MM.1S (cell line): ENCODE measurements at regions not wholly inside any gene's neighbourhood (a gene's known extent, or its start where the extent isn't known, plus 50 kb on each side); places are given as distances from the start of the nearest gene placed in this dataset.

Source experiments
- DNase-seq: peaks from one replicate; pipeline ENCODE4 v3.0.0-alpha.2; 2015
- H2AFZ ChIP-seq: fragments of 300-600 bp; sonication (generic); 2 replicates; pipeline ENCODE4 v1.6.0; 2016; ENCODE audit warnings: antibody characterized with exemption, low read length
- H3F3A ChIP-seq: fragments of 300-600 bp; sonication (generic); 2 replicates; pipeline ENCODE4 v1.6.1; 2016; ENCODE audit warnings: mild to moderate bottlenecking, antibody characterized with exemption, low read length, moderate library complexity, mixed read lengths; ENCODE audit not compliant: insufficient read depth
- H3K27ac ChIP-seq: fragments of 300-600 bp; sonication (generic); 2 replicates; pipeline ENCODE4 v1.5.1; 2016; ENCODE audit warnings: mild to moderate bottlenecking, low read length
- H3K27me3 ChIP-seq: fragments of 300-600 bp; sonication (generic); replicated peaks from 2 replicates; pipeline ENCODE4 v1.6.0; 2016; ENCODE audit warnings: low read length; ENCODE audit not compliant: insufficient read depth
- H3K36me3 ChIP-seq: fragments of 300-600 bp; sonication (generic); replicated peaks from 2 replicates; pipeline ENCODE4 v1.6.1; 2016; ENCODE audit warnings: mild to moderate bottlenecking, low read length, mixed read lengths; ENCODE audit not compliant: insufficient read depth
- H3K4me1 ChIP-seq: fragments of 300-600 bp; sonication (generic); 2 replicates; pipeline ENCODE4 v1.6.1; 2016; ENCODE audit warnings: low read length, mixed read lengths
- H3K4me2 ChIP-seq: fragments of 300-600 bp; sonication (generic); 2 replicates; pipeline ENCODE4 v1.6.0; 2016; ENCODE audit warnings: low read depth, low read length
- H3K4me3 ChIP-seq: fragments of 300-600 bp; sonication (generic); 2 replicates; pipeline ENCODE4 v1.5.1; 2016; ENCODE audit warnings: low read length, mixed read lengths
- H3K79me2 ChIP-seq: fragments of 300-600 bp; sonication (generic); 2 replicates; pipeline ENCODE4 v1.6.1; 2016; ENCODE audit warnings: mixed run types, low read length, mixed read lengths
- H3K9ac ChIP-seq: fragments of 300-600 bp; sonication (generic); 2 replicates; pipeline ENCODE4 v1.6.1; 2016; ENCODE audit warnings: low read length, mixed read lengths
- H3K9me2 ChIP-seq: fragments of 300-600 bp; sonication (generic); replicated peaks from 2 replicates; pipeline ENCODE4 v1.6.1; 2016; ENCODE audit warnings: mild to moderate bottlenecking, low read length, mixed read lengths; ENCODE audit not compliant: insufficient read depth
- H3K9me3 ChIP-seq: fragments of 300-600 bp; sonication (generic); replicated peaks from 2 replicates; pipeline ENCODE4 v1.6.1; 2016; ENCODE audit warnings: mild to moderate bottlenecking, low read length, mixed read lengths; ENCODE audit not compliant: insufficient read depth
- H4K20me1 ChIP-seq: fragments of 300-600 bp; sonication (generic); 2 replicates; pipeline ENCODE4 v1.6.1; 2016; ENCODE audit warnings: mild to moderate bottlenecking, low read length, moderate library complexity, mixed read lengths; ENCODE audit not compliant: insufficient read depth
- EZH2 ChIP-seq: fragments of 300-600 bp; sonication (generic); optimal IDR thresholded peaks from 2 replicates; pipeline ENCODE3; 2017; ENCODE audit warnings: low read depth, mild to moderate bottlenecking, antibody characterized with exemption, low read length, mixed read lengths
- EZH2phosphoT487 ChIP-seq: fragments of 300-600 bp; sonication (generic); IDR thresholded peaks from 2 replicates; pipeline ENCODE4 v1.6.1; 2018; ENCODE audit warnings: antibody characterized with exemption, low read length
- TF ChIP-seq, protein P1 (sequence below): fragments of 300-600 bp; sonication (generic); IDR thresholded peaks from 2 replicates; pipeline ENCODE4 v1.5.1; 2016; ENCODE audit warnings: antibody characterized with exemption, low read length, mixed read lengths

DNA sequence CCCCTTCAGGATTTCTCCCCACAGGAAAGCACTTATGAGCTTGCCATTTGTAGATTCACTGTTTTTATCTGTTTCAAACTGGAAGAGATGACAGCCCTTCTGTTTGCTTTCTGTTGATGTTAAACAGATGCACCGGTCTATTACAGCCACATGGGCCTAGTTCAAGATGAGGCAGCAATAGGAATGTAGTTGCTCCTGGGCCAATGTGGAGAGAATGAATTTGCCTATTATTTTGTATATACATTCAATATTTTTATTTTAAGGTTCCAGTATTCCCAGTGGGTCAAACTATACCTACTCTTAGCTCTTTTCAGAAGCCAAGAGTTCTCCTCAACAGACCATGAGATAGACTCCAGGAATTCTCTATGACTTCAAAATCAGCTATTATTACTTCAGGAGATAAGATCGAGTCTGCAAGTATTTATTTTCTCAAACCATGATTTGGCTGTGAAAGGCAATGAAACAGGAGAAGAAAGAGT is 461.6 kb downstream of the RASEF start:
- H3K4me3 ChIP-seq = no peak overlapping the region
- H3K27ac ChIP-seq = no peak overlapping the region
- H3K79me2 ChIP-seq = no peaks in the 10 kb centered on the region
- no peaks in the 10 kb centered on the region for H4K20me1 ChIP-seq
- H3K4me1 ChIP-seq = no peaks in the 10 kb centered on the region
- no peaks in the 10 kb centered on the region; the same call in 1 of the 2 replicates for H3K36me3 ChIP-seq
- no peaks in the 10 kb centered on the region for H3F3A ChIP-seq
- no peak for DNase-seq
- no peak overlapping the region for H3K9ac ChIP-seq
- TF ChIP-seq, protein P1, sequence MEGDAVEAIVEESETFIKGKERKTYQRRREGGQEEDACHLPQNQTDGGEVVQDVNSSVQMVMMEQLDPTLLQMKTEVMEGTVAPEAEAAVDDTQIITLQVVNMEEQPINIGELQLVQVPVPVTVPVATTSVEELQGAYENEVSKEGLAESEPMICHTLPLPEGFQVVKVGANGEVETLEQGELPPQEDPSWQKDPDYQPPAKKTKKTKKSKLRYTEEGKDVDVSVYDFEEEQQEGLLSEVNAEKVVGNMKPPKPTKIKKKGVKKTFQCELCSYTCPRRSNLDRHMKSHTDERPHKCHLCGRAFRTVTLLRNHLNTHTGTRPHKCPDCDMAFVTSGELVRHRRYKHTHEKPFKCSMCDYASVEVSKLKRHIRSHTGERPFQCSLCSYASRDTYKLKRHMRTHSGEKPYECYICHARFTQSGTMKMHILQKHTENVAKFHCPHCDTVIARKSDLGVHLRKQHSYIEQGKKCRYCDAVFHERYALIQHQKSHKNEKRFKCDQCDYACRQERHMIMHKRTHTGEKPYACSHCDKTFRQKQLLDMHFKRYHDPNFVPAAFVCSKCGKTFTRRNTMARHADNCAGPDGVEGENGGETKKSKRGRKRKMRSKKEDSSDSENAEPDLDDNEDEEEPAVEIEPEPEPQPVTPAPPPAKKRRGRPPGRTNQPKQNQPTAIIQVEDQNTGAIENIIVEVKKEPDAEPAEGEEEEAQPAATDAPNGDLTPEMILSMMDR = no peak
- TF ChIP-seq EZH2phosphoT487 (no peak), EZH2 (no peak)
- no peaks in the 10 kb centered on the region for H3K9me3 ChIP-seq
- H3K4me2 ChIP-seq = no peak overlapping the region
- no peak overlapping the region for H2AFZ ChIP-seq
- no peaks in the 10 kb centered on the region; the same call in 1 of the 2 replicates for H3K9me2 ChIP-seq
- no peaks in the 10 kb centered on the region for H3K27me3 ChIP-seq

DNA sequence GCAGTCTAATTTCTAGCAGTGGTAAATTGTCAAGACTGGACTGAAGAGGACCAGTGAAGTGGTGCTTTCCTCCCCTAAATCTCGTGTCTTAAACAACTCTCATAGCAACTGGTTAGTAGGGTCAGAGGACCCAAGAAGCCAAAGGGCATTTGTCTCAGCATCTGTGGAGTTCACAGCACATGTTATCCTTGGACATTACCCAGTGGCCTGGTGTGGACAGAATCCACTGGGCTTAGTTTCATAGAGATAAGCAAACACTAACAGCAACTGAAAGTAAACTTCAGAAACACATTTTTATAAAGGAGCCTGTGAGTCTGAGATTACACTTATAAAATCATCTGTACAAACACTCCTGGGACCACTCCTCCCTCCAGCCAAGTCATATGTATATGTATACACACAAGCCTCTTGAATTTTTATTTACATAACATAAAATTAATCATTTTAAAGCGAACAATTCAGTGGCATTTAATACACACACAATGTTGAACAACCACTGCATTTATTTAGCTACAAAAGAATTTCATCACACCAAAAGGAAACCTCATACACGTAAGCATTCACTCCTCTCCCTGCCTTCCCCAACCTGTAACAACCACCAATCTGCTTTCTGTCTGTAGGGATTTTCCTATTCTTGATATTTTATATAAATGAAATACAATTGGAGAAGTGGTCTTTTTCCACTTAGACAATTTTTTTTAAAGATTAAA is 457.8 kb downstream of the RASEF start:
- H3F3A ChIP-seq = no peaks in the 10 kb centered on the region
- H3K9me2 ChIP-seq = no peaks in the 10 kb centered on the region
- no peak overlapping the region for H3K4me3 ChIP-seq
- H4K20me1 ChIP-seq = no peaks in the 10 kb centered on the region
- H3K9ac ChIP-seq = no peak overlapping the region
- no peak overlapping the region for H2AFZ ChIP-seq
- H3K9me3 ChIP-seq = no peaks in the 10 kb centered on the region
- H3K4me1 ChIP-seq = no peaks in the 10 kb centered on the region
- H3K27ac ChIP-seq = no peak overlapping the region
- H3K4me2 ChIP-seq = no peak overlapping the region
- no peak for TF ChIP-seq EZH2phosphoT487
- TF ChIP-seq, protein P1 = no peak
- TF ChIP-seq EZH2 = no peak
- H3K27me3 ChIP-seq = no peaks in the 10 kb centered on the region
- no peaks in the 10 kb centered on the region for H3K79me2 ChIP-seq
- DNase-seq = peak; percentile 11
- H3K36me3 ChIP-seq = no peaks in the 10 kb centered on the region; the same call in 1 of the 2 replicates

DNA sequence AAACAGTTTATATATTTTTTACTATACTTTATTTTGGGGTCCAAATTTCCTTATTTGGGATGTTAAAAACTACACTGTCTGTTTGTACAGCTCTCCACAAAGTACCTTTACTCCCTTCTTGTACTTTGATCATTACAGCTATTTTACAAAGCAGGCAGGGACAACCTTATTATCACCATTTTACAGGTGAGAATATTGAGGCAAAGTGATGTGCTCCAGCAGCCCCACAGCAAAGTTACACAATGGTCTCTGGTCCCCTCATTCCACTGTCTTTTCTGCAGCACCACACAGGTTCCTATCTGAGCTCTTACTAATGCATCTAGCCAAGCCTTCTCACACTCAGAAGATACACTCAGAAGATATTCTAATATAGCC is 457.3 kb downstream of the RASEF start:
- TF ChIP-seq, protein P1 = no peak
- TF ChIP-seq EZH2 (no peak), EZH2phosphoT487 (no peak)
- H3K4me3 ChIP-seq = no peak overlapping the region
- H3K4me2 ChIP-seq = no peak overlapping the region

More for the DNA sequence above, 457.3 kb downstream of the RASEF start:
- Histone ChIP-seq H2AFZ (no peak overlapping the region), H3K27ac (no peak overlapping the region), H3K79me2 (no peaks in the 10 kb centered on the region), H3K9me3 (no peaks in the 10 kb centered on the region), H4K20me1 (no peaks in the 10 kb centered on the region), H3F3A (no peaks in the 10 kb centered on the region), H3K4me1 (no peaks in the 10 kb centered on the region), H3K27me3 (no peaks in the 10 kb centered on the region), H3K36me3 (no peaks in the 10 kb centered on the region; the same call in 1 of the 2 replicates), H3K9ac (no peak overlapping the region), H3K9me2 (no peaks in the 10 kb centered on the region)
- no peak for DNase-seq
